HL-60 (cell line): ENCODE measurements at regions not wholly inside any gene's neighbourhood (a gene's known extent, or its start where the extent isn't known, plus 50 kb on each side); places are given as distances from the start of the nearest gene placed in this dataset.

Experiments used
- TF ChIP-seq, protein P1 (sequence below): IDR thresholded peaks from one replicate; pipeline ENCODE4 v1.5.1; 2011; ENCODE audit warnings: low read length, control low read depth, inconsistent platforms; ENCODE audit not compliant: insufficient read depth
- TF ChIP-seq, protein P2 (sequence below): IDR thresholded peaks from 2 replicates; pipeline ENCODE4 v1.6.1; 2012; ENCODE audit warnings: low read depth; ENCODE audit not compliant: insufficient replicate concordance

DNA sequence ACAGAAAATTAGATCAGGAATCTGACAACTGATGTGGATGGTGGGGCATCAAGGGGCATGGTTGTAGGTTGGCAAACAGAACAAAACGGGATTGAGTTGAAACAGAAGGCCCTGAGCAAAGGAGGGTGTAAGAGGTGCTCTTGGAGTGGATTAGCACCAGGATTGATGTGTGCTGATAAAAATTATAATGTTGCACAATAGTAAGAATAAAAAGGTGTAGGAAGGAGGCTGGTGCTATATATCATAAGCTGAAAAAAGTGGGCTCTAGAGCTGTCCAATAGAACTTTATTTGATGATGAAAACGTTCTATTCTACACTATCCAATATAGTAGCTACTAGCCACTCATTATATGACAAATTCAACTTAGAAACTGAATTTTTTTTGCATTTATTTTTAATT is 263.1 kb upstream of the GYPC start:
- TF ChIP-seq, protein P1, sequence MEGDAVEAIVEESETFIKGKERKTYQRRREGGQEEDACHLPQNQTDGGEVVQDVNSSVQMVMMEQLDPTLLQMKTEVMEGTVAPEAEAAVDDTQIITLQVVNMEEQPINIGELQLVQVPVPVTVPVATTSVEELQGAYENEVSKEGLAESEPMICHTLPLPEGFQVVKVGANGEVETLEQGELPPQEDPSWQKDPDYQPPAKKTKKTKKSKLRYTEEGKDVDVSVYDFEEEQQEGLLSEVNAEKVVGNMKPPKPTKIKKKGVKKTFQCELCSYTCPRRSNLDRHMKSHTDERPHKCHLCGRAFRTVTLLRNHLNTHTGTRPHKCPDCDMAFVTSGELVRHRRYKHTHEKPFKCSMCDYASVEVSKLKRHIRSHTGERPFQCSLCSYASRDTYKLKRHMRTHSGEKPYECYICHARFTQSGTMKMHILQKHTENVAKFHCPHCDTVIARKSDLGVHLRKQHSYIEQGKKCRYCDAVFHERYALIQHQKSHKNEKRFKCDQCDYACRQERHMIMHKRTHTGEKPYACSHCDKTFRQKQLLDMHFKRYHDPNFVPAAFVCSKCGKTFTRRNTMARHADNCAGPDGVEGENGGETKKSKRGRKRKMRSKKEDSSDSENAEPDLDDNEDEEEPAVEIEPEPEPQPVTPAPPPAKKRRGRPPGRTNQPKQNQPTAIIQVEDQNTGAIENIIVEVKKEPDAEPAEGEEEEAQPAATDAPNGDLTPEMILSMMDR: no peak
- TF ChIP-seq, protein P2, sequence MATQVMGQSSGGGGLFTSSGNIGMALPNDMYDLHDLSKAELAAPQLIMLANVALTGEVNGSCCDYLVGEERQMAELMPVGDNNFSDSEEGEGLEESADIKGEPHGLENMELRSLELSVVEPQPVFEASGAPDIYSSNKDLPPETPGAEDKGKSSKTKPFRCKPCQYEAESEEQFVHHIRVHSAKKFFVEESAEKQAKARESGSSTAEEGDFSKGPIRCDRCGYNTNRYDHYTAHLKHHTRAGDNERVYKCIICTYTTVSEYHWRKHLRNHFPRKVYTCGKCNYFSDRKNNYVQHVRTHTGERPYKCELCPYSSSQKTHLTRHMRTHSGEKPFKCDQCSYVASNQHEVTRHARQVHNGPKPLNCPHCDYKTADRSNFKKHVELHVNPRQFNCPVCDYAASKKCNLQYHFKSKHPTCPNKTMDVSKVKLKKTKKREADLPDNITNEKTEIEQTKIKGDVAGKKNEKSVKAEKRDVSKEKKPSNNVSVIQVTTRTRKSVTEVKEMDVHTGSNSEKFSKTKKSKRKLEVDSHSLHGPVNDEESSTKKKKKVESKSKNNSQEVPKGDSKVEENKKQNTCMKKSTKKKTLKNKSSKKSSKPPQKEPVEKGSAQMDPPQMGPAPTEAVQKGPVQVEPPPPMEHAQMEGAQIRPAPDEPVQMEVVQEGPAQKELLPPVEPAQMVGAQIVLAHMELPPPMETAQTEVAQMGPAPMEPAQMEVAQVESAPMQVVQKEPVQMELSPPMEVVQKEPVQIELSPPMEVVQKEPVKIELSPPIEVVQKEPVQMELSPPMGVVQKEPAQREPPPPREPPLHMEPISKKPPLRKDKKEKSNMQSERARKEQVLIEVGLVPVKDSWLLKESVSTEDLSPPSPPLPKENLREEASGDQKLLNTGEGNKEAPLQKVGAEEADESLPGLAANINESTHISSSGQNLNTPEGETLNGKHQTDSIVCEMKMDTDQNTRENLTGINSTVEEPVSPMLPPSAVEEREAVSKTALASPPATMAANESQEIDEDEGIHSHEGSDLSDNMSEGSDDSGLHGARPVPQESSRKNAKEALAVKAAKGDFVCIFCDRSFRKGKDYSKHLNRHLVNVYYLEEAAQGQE: no peak
